ENCODE measurements at regions not wholly inside any gene's neighbourhood (a gene's known extent, or its start where the extent isn't known, plus 50 kb on each side); places are given as distances from the start of the nearest gene placed in this dataset.

GRCh38 chr3:126279853-126280252 lies 77.4 kb downstream of the KLF15 start:
- Mint-ChIP-seq H3K36me3 (ENCODE audit: low read depth) (no peaks in the 10 kb centered on the region), H3K27ac (ENCODE audit: unreplicated experiment) (no peak overlapping the region), H3K4me1 (peaks cover 2% of the 10 kb centered on the region), H3K27me3 (ENCODE audit: low read depth) (no peaks in the 10 kb centered on the region), H3K9me3 (no peaks in the 10 kb centered on the region), H3K4me3 (no peak overlapping the region)
- no peak for DNase-seq (ENCODE audit: low read depth, low spot score)
- TF ChIP-seq CTCF (conservative IDR thresholded peaks at IDR 0.05), result no peak

DNA sequence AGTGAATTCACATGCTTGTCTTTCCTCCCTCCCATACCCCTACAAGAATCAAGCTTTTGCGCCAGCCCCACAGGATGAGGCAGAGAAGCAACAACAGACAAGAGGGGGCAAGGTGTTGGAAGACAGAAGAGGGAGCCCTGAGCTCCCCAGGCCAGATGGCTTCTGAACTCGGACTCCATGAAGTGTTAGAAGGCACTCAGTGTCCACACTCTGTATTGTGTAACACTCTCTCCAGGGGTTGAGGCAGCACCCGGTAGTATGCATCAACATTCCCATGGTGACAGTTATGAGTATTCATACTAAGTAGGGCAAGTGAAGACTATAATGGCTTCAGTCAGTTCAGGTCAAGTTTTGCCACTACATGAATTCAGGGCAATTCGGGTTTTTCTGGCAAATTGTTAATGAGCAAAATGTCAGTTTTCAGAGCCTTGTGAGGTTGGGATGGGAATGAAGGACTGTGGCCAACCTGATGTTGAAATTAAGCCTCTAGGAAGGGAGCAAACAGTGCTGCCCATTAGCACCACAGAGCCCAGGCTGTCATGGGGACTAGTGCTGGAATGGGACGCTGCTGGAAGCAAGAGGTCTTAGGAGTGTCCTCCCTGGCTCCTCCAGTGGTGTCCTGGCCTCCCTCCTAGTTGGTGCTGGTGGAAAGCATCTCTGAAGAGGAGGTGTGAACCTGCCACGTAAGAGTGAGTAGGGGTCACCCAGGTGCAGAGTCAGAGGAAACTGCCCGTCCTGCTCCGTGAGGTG lies 79.4 kb downstream of the KLF15 start:
- Mint-ChIP-seq H3K27ac (ENCODE audit: unreplicated experiment) (no peak overlapping the region), H3K4me3 (no peak overlapping the region), H3K27me3 (ENCODE audit: low read depth) (no peaks in the 10 kb centered on the region), H3K4me1 (peaks cover 9% of the 10 kb centered on the region), H3K9me3 (no peaks in the 10 kb centered on the region), H3K36me3 (ENCODE audit: low read depth) (no peaks in the 10 kb centered on the region)
- TF ChIP-seq CTCF (conservative IDR thresholded peaks at IDR 0.05), result no peak
- DNase-seq (ENCODE audit: low read depth, low spot score), result no peak

GRCh38 chr3:126275620-126275904 lies 81.6 kb downstream of the KLF15 start:
- H3K36me3 Mint-ChIP-seq (ENCODE audit: low read depth), result no peaks in the 10 kb centered on the region
- no peak for TF ChIP-seq CTCF (conservative IDR thresholded peaks at IDR 0.05)
- H3K27ac Mint-ChIP-seq (ENCODE audit: unreplicated experiment), result no peak overlapping the region
- H3K27me3 Mint-ChIP-seq (ENCODE audit: low read depth), result no peaks in the 10 kb centered on the region
- no peak overlapping the region for H3K4me3 Mint-ChIP-seq
- no peak for DNase-seq (ENCODE audit: low read depth, low spot score)
- H3K4me1 Mint-ChIP-seq, result peaks cover 9% of the 10 kb centered on the region
- no peaks in the 10 kb centered on the region for H3K9me3 Mint-ChIP-seq

- peaks cover 9% of the 10 kb centered on the region for H3K4me1 Mint-ChIP-seq
- no peak overlapping the region for H3K4me3 Mint-ChIP-seq
- H3K27me3 Mint-ChIP-seq (ENCODE audit: low read depth), result no peaks in the 10 kb centered on the region
- H3K36me3 Mint-ChIP-seq (ENCODE audit: low read depth), result no peaks in the 10 kb centered on the region
- TF ChIP-seq CTCF (conservative IDR thresholded peaks at IDR 0.05), result no peak
- H3K27ac Mint-ChIP-seq (ENCODE audit: unreplicated experiment), result no peak overlapping the region
- no peak for DNase-seq (ENCODE audit: low read depth, low spot score)
- no peaks in the 10 kb centered on the region for H3K9me3 Mint-ChIP-seq
Measured at GRCh38 chr3:126274735-126275619, 82.2 kb downstream of the KLF15 start.

- Mint-ChIP-seq H3K27ac (ENCODE audit: unreplicated experiment) (no peak overlapping the region), H3K36me3 (ENCODE audit: low read depth) (no peaks in the 10 kb centered on the region), H3K9me3 (no peaks in the 10 kb centered on the region), H3K4me1 (peaks cover 26% of the 10 kb centered on the region), H3K4me3 (no peak overlapping the region), H3K27me3 (ENCODE audit: low read depth) (no peaks in the 10 kb centered on the region)
- DNase-seq (ENCODE audit: low read depth, low spot score), result no peak
- TF ChIP-seq CTCF (conservative IDR thresholded peaks at IDR 0.05), result no peak
Measured at GRCh38 chr3:126270145-126270811, 86.9 kb downstream of the KLF15 start.

All from neural crest cell (in vitro differentiated cells).